ENCODE measurements at regions not wholly inside any gene's neighbourhood (a gene's known extent, or its start where the extent isn't known, plus 50 kb on each side); places are given as distances from the start of the nearest gene placed in this dataset.

DNA sequence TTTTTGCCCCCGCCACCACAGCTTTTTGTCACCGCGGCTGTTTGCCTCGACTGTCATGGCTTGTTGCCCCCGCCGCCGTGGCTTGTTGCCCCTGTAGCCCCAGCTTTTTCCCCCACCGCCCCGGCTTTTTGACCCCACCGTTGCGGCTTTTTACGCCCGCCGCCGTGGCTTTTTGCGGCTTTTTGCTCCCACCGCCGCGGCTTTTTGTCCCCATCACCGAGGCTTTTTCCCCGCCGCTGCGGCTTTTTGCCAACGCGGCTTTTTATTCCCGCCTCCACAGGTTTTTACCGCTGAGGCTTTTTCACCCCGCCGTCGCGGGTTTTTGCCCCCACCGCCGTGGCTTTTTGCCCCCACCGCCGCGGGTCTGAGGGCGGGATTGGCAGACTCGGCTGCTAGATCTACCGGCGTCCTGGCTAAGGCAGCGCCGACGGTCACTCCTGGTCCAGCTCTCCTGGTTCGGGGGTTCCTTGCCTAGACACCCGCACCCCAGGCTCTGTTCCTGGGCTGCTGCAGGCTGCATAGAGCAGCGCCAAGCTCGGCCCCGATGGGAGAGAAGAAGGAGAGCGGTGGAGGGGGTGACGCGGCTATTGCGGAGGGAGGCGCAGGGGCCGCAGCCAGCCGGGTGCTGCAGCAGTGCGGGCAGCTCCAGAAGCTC is 637.7 kb downstream of the ZNF716 start:
- TF ChIP-seq, protein P1, sequence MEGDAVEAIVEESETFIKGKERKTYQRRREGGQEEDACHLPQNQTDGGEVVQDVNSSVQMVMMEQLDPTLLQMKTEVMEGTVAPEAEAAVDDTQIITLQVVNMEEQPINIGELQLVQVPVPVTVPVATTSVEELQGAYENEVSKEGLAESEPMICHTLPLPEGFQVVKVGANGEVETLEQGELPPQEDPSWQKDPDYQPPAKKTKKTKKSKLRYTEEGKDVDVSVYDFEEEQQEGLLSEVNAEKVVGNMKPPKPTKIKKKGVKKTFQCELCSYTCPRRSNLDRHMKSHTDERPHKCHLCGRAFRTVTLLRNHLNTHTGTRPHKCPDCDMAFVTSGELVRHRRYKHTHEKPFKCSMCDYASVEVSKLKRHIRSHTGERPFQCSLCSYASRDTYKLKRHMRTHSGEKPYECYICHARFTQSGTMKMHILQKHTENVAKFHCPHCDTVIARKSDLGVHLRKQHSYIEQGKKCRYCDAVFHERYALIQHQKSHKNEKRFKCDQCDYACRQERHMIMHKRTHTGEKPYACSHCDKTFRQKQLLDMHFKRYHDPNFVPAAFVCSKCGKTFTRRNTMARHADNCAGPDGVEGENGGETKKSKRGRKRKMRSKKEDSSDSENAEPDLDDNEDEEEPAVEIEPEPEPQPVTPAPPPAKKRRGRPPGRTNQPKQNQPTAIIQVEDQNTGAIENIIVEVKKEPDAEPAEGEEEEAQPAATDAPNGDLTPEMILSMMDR (IDR thresholded peaks at IDR 0.05): no peak
- TF ChIP-seq POLR2A (IDR thresholded peaks at IDR 0.05): no peak

Measured in body of pancreas (tissue), 4 donors.